ENCODE measurements at regions not wholly inside any gene's neighbourhood (a gene's known extent, or its start where the extent isn't known, plus 50 kb on each side); places are given as distances from the start of the nearest gene placed in this dataset.

- Histone ChIP-seq H3K36me3 (ENCODE audit: control insufficient read depth in 1 of 2, insufficient read depth in 2 of 2, low read length in 2 of 2) (no peaks in the 10 kb centered on the region), H3K27me3 (ENCODE audit: control insufficient read depth in 1 of 2, insufficient read depth in 2 of 2, low read length in 2 of 2) (no peaks in the 10 kb centered on the region), H3K9me3 (ENCODE audit: control insufficient read depth in 1 of 2, low read length in 2 of 2) (no peaks in the 10 kb centered on the region), H3K27ac (ENCODE audit: low read depth, low read length) (no peak overlapping the region), H3K4me1 (ENCODE audit: control insufficient read depth in 1 of 2, insufficient read depth in 2 of 2, low read length in 2 of 2) (peaks cover 0 to 13% of the 10 kb centered on the region in 2 donors), H3K9ac (ENCODE audit: low read depth in 1 of 2, low read length in 2 of 2) (no peak overlapping the region), H3K4me3 (ENCODE audit: low read depth in 1 of 2, low read length in 2 of 2) (no peak overlapping the region)
Observed at GRCh38 chr5:40391642-40392041, 288.1 kb upstream of the PTGER4 start.

GRCh38 chr5:40390281-40391149 lies 289.2 kb upstream of the PTGER4 start:
- no peak overlapping the region for H3K27ac ChIP-seq (ENCODE audit: low read depth, low read length)
- H3K9ac ChIP-seq (ENCODE audit: low read depth in 1 of 2, low read length in 2 of 2), result no peak overlapping the region
- H3K4me3 ChIP-seq (ENCODE audit: low read depth in 1 of 2, low read length in 2 of 2), result no peak overlapping the region
- H3K27me3 ChIP-seq (ENCODE audit: control insufficient read depth in 1 of 2, insufficient read depth in 2 of 2, low read length in 2 of 2), result no peaks in the 10 kb centered on the region
- no peaks in the 10 kb centered on the region for H3K9me3 ChIP-seq (ENCODE audit: control insufficient read depth in 1 of 2, low read length in 2 of 2)
- H3K4me1 ChIP-seq (ENCODE audit: control insufficient read depth in 1 of 2, insufficient read depth in 2 of 2, low read length in 2 of 2), result peaks cover 0 to 20% of the 10 kb centered on the region in 2 donors
- no peaks in the 10 kb centered on the region for H3K36me3 ChIP-seq (ENCODE audit: control insufficient read depth in 1 of 2, insufficient read depth in 2 of 2, low read length in 2 of 2)

GRCh38 chr5:40389591-40389990 lies 290.1 kb upstream of the PTGER4 start:
- peaks cover 0 to 27% of the 10 kb centered on the region in 2 donors for H3K4me1 ChIP-seq (ENCODE audit: control insufficient read depth in 1 of 2, insufficient read depth in 2 of 2, low read length in 2 of 2)
- no peak overlapping the region for H3K9ac ChIP-seq (ENCODE audit: low read depth in 1 of 2, low read length in 2 of 2)
- no peaks in the 10 kb centered on the region for H3K36me3 ChIP-seq (ENCODE audit: control insufficient read depth in 1 of 2, insufficient read depth in 2 of 2, low read length in 2 of 2)
- no peak overlapping the region for H3K4me3 ChIP-seq (ENCODE audit: low read depth in 1 of 2, low read length in 2 of 2)
- no peaks in the 10 kb centered on the region for H3K9me3 ChIP-seq (ENCODE audit: control insufficient read depth in 1 of 2, low read length in 2 of 2)
- H3K27ac ChIP-seq (ENCODE audit: low read depth, low read length), result no peak overlapping the region
- no peaks in the 10 kb centered on the region for H3K27me3 ChIP-seq (ENCODE audit: control insufficient read depth in 1 of 2, insufficient read depth in 2 of 2, low read length in 2 of 2)

- no peaks in the 10 kb centered on the region for H3K36me3 ChIP-seq (ENCODE audit: control insufficient read depth in 1 of 2, insufficient read depth in 2 of 2, low read length in 2 of 2)
- no peak overlapping the region for H3K9ac ChIP-seq (ENCODE audit: low read depth in 1 of 2, low read length in 2 of 2)
- peaks cover 0 to 17% of the 10 kb centered on the region in 2 donors for H3K4me1 ChIP-seq (ENCODE audit: control insufficient read depth in 1 of 2, insufficient read depth in 2 of 2, low read length in 2 of 2)
- H3K9me3 ChIP-seq (ENCODE audit: control insufficient read depth in 1 of 2, low read length in 2 of 2), result no peaks in the 10 kb centered on the region
- H3K4me3 ChIP-seq (ENCODE audit: low read depth in 1 of 2, low read length in 2 of 2), result no peak overlapping the region
- H3K27me3 ChIP-seq (ENCODE audit: control insufficient read depth in 1 of 2, insufficient read depth in 2 of 2, low read length in 2 of 2), result no peaks in the 10 kb centered on the region
- H3K27ac ChIP-seq (ENCODE audit: low read depth, low read length), result no peak overlapping the region
Observed at GRCh38 chr5:40386289-40386688, 293.4 kb upstream of the PTGER4 start.

- Histone ChIP-seq H3K27me3 (ENCODE audit: control insufficient read depth in 1 of 2, insufficient read depth in 2 of 2, low read length in 2 of 2) (no peaks in the 10 kb centered on the region), H3K27ac (ENCODE audit: low read depth, low read length) (no peak overlapping the region), H3K4me1 (ENCODE audit: control insufficient read depth in 1 of 2, insufficient read depth in 2 of 2, low read length in 2 of 2) (peaks cover 0 to 13% of the 10 kb centered on the region in 2 donors), H3K9me3 (ENCODE audit: control insufficient read depth in 1 of 2, low read length in 2 of 2) (no peaks in the 10 kb centered on the region), H3K36me3 (ENCODE audit: control insufficient read depth in 1 of 2, insufficient read depth in 2 of 2, low read length in 2 of 2) (no peaks in the 10 kb centered on the region), H3K9ac (ENCODE audit: low read depth in 1 of 2, low read length in 2 of 2) (no peak overlapping the region), H3K4me3 (ENCODE audit: low read depth in 1 of 2, low read length in 2 of 2) (no peak overlapping the region)
Observed at GRCh38 chr5:40385544-40385943, 294.2 kb upstream of the PTGER4 start.

GRCh38 chr5:40384782-40385390 lies 294.8 kb upstream of the PTGER4 start:
- Histone ChIP-seq H3K27ac (ENCODE audit: low read depth, low read length) (no peak overlapping the region), H3K36me3 (ENCODE audit: control insufficient read depth in 1 of 2, insufficient read depth in 2 of 2, low read length in 2 of 2) (no peaks in the 10 kb centered on the region), H3K9me3 (ENCODE audit: control insufficient read depth in 1 of 2, low read length in 2 of 2) (no peaks in the 10 kb centered on the region)

GRCh38 chr5:40383749-40384651 lies 295.7 kb upstream of the PTGER4 start:
- Histone ChIP-seq H3K4me3 (ENCODE audit: low read depth in 1 of 2, low read length in 2 of 2) (no peak overlapping the region), H3K36me3 (ENCODE audit: control insufficient read depth in 1 of 2, insufficient read depth in 2 of 2, low read length in 2 of 2) (no peaks in the 10 kb centered on the region), H3K9ac (ENCODE audit: low read depth in 1 of 2, low read length in 2 of 2) (no peak overlapping the region), H3K4me1 (ENCODE audit: control insufficient read depth in 1 of 2, insufficient read depth in 2 of 2, low read length in 2 of 2) (peaks cover under 1 to 13% of the 10 kb centered on the region in 2 donors), H3K27me3 (ENCODE audit: control insufficient read depth in 1 of 2, insufficient read depth in 2 of 2, low read length in 2 of 2) (no peaks in the 10 kb centered on the region), H3K27ac (ENCODE audit: low read depth, low read length) (no peak overlapping the region), H3K9me3 (ENCODE audit: control insufficient read depth in 1 of 2, low read length in 2 of 2) (no peaks in the 10 kb centered on the region)

More at GRCh38 chr5:40384782-40385390, 294.8 kb upstream of the PTGER4 start:
- H3K4me1 ChIP-seq (ENCODE audit: control insufficient read depth in 1 of 2, insufficient read depth in 2 of 2, low read length in 2 of 2), result peaks cover 0 to 13% of the 10 kb centered on the region in 2 donors
- H3K27me3 ChIP-seq (ENCODE audit: control insufficient read depth in 1 of 2, insufficient read depth in 2 of 2, low read length in 2 of 2), result no peaks in the 10 kb centered on the region
- H3K4me3 ChIP-seq (ENCODE audit: low read depth in 1 of 2, low read length in 2 of 2), result no peak overlapping the region
- no peak overlapping the region for H3K9ac ChIP-seq (ENCODE audit: low read depth in 1 of 2, low read length in 2 of 2)

- no peaks in the 10 kb centered on the region for H3K36me3 ChIP-seq (ENCODE audit: control insufficient read depth in 1 of 2, insufficient read depth in 2 of 2, low read length in 2 of 2)
- no peak overlapping the region for H3K4me3 ChIP-seq (ENCODE audit: low read depth in 1 of 2, low read length in 2 of 2)
- no peak overlapping the region for H3K9ac ChIP-seq (ENCODE audit: low read depth in 1 of 2, low read length in 2 of 2)
- peaks cover 4 to 13% of the 10 kb centered on the region in 2 donors for H3K4me1 ChIP-seq (ENCODE audit: control insufficient read depth in 1 of 2, insufficient read depth in 2 of 2, low read length in 2 of 2)
- no peaks in the 10 kb centered on the region for H3K27me3 ChIP-seq (ENCODE audit: control insufficient read depth in 1 of 2, insufficient read depth in 2 of 2, low read length in 2 of 2)
- no peak overlapping the region for H3K27ac ChIP-seq (ENCODE audit: low read depth, low read length)
- no peaks in the 10 kb centered on the region for H3K9me3 ChIP-seq (ENCODE audit: control insufficient read depth in 1 of 2, low read length in 2 of 2)
Observed at GRCh38 chr5:40381676-40382363, 297.9 kb upstream of the PTGER4 start.

GRCh38 chr5:40381016-40381415 lies 298.7 kb upstream of the PTGER4 start:
- Histone ChIP-seq H3K4me3 (ENCODE audit: low read depth in 1 of 2, low read length in 2 of 2) (no peak overlapping the region), H3K36me3 (ENCODE audit: control insufficient read depth in 1 of 2, insufficient read depth in 2 of 2, low read length in 2 of 2) (no peaks in the 10 kb centered on the region), H3K27ac (ENCODE audit: low read depth, low read length) (no peak overlapping the region), H3K9me3 (ENCODE audit: control insufficient read depth in 1 of 2, low read length in 2 of 2) (no peaks in the 10 kb centered on the region), H3K9ac (ENCODE audit: low read depth in 1 of 2, low read length in 2 of 2) (no peak overlapping the region), H3K27me3 (ENCODE audit: control insufficient read depth in 1 of 2, insufficient read depth in 2 of 2, low read length in 2 of 2) (no peaks in the 10 kb centered on the region), H3K4me1 (ENCODE audit: control insufficient read depth in 1 of 2, insufficient read depth in 2 of 2, low read length in 2 of 2) (peaks cover 4 to 12% of the 10 kb centered on the region in 2 donors)
